Neural progenitor cell (in vitro differentiated cells): ENCODE measurements at regions not wholly inside any gene's neighbourhood (a gene's known extent, or its start where the extent isn't known, plus 50 kb on each side); places are given as distances from the start of the nearest gene placed in this dataset.

ENCODE experiments used
- CTCF ChIP-seq: fragments of 200-600 bp; sonication (generic); IDR thresholded peaks from 2 replicates; pipeline ENCODE4 v1.5.1; 2017; ENCODE audit warnings: antibody characterized with exemption, mild to moderate bottlenecking
- EZH2 ChIP-seq: fragments of 200-600 bp; sonication (generic); IDR thresholded peaks from 2 replicates; pipeline ENCODE4 v1.6.1; 2017; ENCODE audit warnings: antibody characterized with exemption, mild to moderate bottlenecking, moderate library complexity
- EZH2phosphoT487 ChIP-seq: fragments of 200-600 bp; sonication (generic); IDR thresholded peaks from 2 replicates; pipeline ENCODE4 v1.6.1; 2017; ENCODE audit warnings: antibody characterized with exemption

GRCh38 chrX:25156832-25157231, 141.1 kb upstream of the ARX start:
- TF ChIP-seq CTCF (no peak), EZH2phosphoT487 (no peak), EZH2 (no peak)
